Iris pigment epithelial cell (primary cell): ENCODE measurements at regions not wholly inside any gene's neighbourhood (a gene's known extent, or its start where the extent isn't known, plus 50 kb on each side); places are given as distances from the start of the nearest gene placed in this dataset.

Source experiments
- DNase-seq: peaks from one replicate; pipeline ENCODE4 v3.0.0-alpha.2; 2011; ENCODE audit warnings: low read depth

GRCh38 chr12:77299001-77299400 lies 233.6 kb upstream of the E2F7 start:
- no peak for DNase-seq

DNA sequence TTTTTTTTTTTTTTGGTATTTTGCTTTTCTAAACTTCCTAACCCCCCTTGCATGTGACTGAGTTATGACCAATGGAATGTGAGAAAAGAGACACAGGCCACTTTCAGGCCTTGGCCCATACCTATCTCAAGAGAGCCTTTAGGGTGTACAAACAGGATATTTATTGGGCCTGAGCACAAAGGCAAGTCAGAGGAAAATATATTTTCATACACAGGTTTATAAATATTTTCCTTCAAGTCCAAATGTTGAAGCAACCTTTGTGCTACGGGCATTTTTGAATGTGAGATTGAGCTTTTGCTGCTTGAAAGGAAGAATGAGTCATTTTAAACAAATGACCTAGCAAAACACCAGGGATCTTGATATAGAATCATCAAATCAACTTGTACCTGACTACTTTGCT lies 228.6 kb upstream of the E2F7 start:
- DNase-seq, result peak; percentile 73

GRCh38 chr12:77274926-77275325 lies 209.6 kb upstream of the E2F7 start:
- DNase-seq, result no peak

DNA sequence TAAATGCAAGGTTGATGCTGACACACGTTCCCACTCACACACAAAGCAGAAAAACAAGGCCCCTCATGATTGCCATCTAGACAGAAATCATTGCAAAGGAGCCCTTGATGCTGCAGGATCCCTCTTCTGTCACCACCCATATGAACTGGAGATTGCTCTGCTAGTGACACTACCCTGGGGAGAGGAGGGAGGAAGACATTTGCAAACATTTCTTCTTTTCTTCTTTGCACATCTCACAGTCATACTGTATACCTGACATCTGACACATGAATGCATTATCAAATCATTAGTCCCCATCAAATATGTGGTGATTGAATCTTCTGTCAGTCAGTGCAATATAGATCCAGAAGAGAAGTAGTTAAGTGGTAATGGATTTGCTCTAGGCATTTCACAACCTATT lies 208.5 kb upstream of the E2F7 start:
- no peak for DNase-seq

- DNase-seq, result no peak
Measured at GRCh38 chr12:77256956-77257355, 191.6 kb upstream of the E2F7 start.

DNA sequence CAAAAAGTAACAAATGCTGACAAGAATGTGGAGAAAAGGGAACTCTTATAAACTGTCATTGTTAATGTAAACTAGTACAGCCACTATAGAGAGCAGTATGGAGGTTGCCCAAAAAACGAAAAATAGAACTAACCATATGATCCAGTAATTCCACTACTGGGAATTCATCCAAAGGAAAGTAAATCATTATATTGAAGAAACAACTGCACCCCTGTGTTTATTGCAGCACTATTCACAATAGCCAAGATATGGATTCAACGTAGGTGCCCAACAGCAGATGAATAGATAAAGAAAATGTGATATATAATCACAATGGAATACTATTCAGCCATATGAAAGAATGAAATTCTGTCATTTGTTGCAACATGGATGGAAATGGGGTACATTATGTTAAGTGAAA lies 188.0 kb upstream of the E2F7 start:
- DNase-seq, result no peak

GRCh38 chr12:77251799-77252198 lies 186.4 kb upstream of the E2F7 start:
- DNase-seq, result no peak

DNA sequence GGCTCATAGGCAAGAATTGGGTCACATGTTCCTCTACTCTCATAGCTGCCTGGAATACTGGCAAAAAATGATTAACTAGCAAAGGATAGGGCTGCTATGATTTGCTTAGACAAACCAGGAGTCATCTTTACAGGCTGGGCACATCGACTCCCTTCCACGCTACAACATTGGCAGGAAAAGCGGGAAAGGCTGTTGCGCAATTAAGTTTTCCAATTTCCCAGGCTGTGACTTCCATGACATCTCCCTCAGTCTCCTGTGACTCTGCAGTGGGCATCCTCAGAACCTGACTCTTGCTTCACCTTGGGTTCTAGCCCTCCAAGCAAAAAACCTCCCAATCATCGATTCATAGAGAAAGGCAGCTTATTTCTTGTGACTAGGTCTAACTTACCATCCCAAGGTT lies 184.5 kb upstream of the E2F7 start:
- no peak for DNase-seq

DNA sequence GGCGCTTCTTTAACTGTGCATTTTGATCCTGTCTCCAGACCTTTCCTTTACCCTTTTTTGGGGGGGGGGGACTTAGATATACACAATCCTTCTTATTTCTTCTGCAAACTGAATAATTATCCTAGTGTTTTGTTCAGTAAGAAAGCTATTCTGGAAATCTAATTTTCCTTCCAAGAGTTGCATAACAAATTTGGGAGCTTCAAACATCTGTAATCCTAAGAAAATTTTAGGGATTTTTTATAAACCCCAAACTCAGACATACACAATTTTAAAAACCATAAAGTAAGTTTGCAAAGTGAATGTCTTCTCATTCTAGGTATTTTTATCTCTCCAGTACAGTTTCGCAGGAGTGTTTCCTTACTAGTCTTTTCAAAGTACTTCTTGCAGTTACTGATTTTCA lies 182.7 kb upstream of the E2F7 start:
- DNase-seq, result no peak

GRCh38 chr12:77247542-77247941 lies 182.2 kb upstream of the E2F7 start:
- no peak for DNase-seq

- no peak for DNase-seq
Measured at GRCh38 chr12:77243345-77243744, 178.0 kb upstream of the E2F7 start.

DNA sequence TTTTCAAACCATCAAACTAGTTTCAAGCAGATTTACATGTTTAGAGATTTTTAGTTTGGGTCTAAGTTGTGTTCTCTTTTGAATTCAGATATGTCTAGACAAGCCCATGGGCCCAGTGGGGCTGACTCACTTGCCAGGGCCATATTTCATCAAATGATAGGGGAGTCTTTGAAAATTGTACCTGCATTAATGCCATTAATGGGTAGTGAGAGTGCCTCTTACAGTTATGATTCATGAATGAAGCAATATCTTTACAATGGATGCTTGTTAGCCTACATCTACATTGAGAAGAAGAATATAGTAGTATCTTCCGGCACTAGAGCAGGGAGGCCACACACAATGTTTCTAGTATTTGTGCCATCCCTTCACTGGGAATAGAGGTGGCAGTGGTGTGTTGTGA lies 174.2 kb upstream of the E2F7 start:
- no peak for DNase-seq

- DNase-seq, result no peak
Measured at GRCh38 chr12:77238335-77238734, 173.0 kb upstream of the E2F7 start.

GRCh38 chr12:77237896-77238295 lies 172.5 kb upstream of the E2F7 start:
- DNase-seq, result no peak

DNA sequence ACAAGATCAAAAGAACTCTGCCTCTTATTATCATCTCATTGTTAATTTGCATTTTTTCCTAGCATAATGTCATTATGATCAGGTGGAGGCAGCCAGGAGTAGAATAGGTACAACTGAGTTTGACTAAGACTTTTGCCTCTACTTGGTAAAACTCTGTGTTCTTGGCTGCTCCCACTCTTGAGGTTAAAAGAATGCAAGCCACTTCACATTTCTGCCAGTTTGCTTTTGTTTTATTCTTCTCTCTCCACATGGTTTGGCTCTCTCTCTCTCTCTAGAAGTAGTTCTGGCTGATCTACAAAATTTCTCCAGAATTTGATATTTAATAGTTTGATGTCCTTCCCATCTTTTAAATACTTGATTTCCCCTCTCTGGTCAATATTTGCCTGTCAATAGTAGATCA lies 170.7 kb upstream of the E2F7 start:
- no peak for DNase-seq

DNA sequence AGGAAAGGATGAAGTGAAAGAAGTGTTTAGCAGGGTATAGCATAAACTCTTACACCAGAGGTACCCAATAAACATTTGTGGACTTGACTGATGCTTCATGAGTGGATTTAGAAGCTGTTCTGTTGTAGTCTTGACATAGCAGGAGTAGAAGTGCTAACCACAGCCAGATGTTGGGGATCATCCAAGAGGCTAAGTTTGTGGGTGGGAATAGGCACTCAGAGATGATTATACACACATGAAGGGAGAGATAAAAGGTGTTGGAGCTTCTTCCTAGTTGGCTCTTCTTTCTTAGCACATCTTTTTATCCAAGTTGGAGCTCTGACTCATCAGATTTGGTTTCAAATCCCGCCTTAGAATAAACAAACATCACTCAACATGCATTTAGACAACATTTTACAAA lies 166.7 kb upstream of the E2F7 start:
- DNase-seq, result peak; percentile 12

DNA sequence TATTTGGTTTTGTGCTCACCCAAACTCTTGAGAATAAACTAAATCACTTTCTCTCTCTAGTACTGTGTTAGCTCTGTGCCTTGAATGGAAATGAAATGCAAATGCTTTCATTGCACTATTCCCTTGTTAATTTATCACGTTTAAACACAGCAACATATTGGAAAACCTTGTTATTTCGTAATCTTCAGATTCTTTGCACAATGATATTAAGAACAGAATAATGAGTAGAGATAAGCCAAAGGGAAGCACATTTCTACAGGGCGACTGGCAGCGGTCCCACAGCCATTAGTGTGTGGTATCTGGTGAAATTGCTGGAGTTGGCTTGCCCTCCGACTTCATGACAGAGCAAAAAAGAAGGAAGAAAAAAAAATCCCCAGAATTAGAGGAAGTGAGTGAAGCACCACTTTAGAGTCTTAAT lies 166.1 kb upstream of the E2F7 start:
- DNase-seq, result peak; percentile 31

- DNase-seq, result peak; percentile 10
Measured at GRCh38 chr12:77229640-77230442, 164.5 kb upstream of the E2F7 start.

DNA sequence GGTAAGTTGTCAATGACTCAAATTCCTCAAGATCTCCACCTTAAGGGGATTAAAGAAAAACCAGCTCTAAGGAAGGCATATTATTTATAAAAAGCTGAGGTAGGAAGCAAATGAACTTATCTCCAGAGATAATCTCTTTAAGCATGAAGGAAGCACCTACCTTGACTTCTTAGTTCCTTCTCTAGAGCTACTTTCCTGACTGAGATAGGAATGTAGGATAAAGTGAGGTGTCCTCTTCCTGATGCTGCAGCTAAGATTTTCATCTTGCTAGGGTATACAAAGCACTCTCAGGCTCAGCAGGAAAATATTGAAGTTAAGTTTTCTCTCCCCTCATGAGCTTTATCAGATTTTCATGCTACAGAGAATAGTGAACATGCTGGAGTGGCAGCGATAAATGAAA lies 163.0 kb upstream of the E2F7 start:
- DNase-seq, result no peak

DNA sequence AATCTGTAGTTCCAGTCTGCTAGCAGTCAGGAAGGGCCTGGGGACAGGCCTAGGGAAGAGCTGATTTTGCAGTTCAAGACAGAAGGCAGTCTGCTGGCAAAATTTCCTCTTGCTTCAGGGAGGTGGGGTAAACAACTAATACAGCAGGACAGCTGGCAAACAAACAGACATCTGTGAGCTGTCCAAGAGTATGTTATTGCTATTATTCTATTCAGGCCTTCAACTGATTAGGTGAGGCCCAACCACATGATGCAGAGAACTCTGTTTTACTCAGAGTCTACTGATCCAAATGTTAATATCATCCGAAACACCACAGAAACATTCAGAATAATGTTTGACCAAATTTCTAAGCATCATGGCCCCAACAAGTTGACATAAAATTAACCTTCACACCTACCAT lies 161.0 kb upstream of the E2F7 start:
- DNase-seq, result no peak

DNA sequence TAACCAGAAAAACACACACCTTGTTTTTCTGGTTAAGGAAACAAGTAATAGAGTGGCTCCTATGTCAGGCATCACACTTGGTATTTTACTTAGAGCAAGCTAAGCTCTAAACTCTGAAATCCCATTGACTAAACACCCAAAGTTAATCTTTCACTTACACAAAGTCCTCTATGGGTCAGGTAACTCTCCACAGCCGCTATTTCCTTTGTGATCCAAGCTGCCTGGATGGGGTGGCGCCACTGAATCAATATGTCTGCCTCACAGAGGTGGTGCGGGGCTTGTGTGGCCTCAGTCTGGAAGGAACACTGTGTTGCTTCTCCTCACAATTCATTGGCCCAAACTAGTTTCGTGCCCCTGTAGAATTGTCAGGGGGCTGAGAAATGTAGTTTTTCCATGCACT lies 160.0 kb upstream of the E2F7 start:
- DNase-seq, result no peak

DNA sequence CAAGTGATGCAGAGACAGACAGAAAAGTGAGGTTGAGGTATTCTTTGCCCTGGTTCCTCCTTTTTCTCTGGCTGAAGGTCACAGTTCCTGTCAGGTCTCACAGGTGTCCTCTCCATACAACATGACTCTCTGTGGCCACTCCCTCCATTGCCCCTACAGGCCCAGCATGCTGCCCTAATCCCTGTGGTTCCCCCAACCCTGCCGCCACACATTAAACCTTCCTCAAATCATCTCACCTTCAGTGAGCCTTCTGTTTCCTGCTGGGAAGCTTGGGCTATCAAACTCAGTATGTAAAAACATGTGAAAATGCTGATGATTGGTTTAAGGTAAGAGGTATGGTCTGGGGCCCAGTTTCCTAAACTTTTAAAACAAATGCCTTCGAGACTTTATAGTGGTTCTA lies 159.0 kb upstream of the E2F7 start:
- DNase-seq, result no peak

DNA sequence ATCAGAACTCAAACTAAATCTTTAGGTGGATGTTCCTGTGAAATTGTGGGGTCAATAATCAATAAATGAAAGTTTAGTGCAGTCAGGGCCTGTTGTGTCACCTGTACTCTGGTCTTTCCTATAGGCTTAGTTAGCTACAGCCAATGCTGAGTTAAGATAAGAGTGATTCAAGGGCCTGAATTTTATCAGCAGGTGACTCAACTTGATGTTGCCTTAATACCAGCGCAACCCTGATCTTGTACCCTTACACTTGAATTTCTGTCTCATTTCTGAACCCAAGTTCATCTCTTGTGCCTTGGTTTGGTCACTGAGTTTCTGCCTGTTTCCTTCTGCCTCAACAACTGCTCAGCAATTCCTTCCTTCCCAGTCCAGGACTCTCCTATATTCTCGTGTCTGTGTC lies 157.0 kb upstream of the E2F7 start:
- DNase-seq, result no peak

DNA sequence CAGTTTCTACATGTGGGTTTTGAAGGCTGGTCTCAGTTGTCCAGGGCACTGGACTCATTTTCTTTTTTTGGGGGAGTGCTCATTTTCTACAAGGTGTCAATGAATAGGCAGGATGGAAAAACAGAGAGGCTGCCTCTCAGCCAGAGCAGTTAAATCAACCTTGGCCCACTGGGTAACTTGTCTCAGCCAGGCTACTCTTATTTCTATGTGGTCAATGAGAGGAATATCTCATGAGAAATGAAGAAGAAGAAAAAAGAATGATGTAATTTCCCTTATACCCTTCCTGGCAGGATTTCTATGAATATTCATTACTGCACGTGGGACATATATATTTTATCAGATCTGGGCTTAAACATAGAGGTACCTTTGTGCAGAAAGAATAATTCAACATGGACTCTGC lies 155.2 kb upstream of the E2F7 start:
- no peak for DNase-seq

- no peak for DNase-seq
Measured at GRCh38 chr12:77218278-77218677, 152.9 kb upstream of the E2F7 start.
